ENCODE measurements at regions not wholly inside any gene's neighbourhood (a gene's known extent, or its start where the extent isn't known, plus 50 kb on each side); places are given as distances from the start of the nearest gene placed in this dataset.

- no peak for TF ChIP-seq CTCF (IDR thresholded peaks at IDR 0.05; ENCODE audit: low read length, missing control alignments)
- DNase-seq (ENCODE audit: low read depth), result no peak
These were observed 711.3 kb upstream of the LRATD1 start for GRCh38 chr2:13921245-13921644.

GRCh38 chr2:13923823-13924222, 708.7 kb upstream of the LRATD1 start:
- DNase-seq (ENCODE audit: low read depth), result no peak
- no peak overlapping the region for H3K4me3 ChIP-seq (replicated peaks; ENCODE audit: low read depth, low read length)
- TF ChIP-seq CTCF (IDR thresholded peaks at IDR 0.05; ENCODE audit: low read length, missing control alignments), result no peak

More at GRCh38 chr2:13921245-13921644, 711.3 kb upstream of the LRATD1 start:
- H3K4me3 ChIP-seq (replicated peaks; ENCODE audit: low read depth, low read length), result no peak overlapping the region

GRCh38 chr2:13942111-13942510, 690.4 kb upstream of the LRATD1 start:
- no peak for DNase-seq (ENCODE audit: low read depth)

GRCh38 chr2:13950761-13951160, 681.8 kb upstream of the LRATD1 start:
- no peak for TF ChIP-seq CTCF (IDR thresholded peaks at IDR 0.05; ENCODE audit: low read length, missing control alignments)
- H3K4me3 ChIP-seq (replicated peaks; ENCODE audit: low read depth, low read length), result no peak overlapping the region
- DNase-seq (ENCODE audit: low read depth), result no peak

More at GRCh38 chr2:13942111-13942510, 690.4 kb upstream of the LRATD1 start:
- no peak for TF ChIP-seq CTCF (IDR thresholded peaks at IDR 0.05; ENCODE audit: low read length, missing control alignments)
- no peak overlapping the region for H3K4me3 ChIP-seq (replicated peaks; ENCODE audit: low read depth, low read length)

GRCh38 chr2:13968811-13969210, 663.7 kb upstream of the LRATD1 start:
- DNase-seq (ENCODE audit: low read depth), result no peak
- no peak overlapping the region for H3K4me3 ChIP-seq (replicated peaks; ENCODE audit: low read depth, low read length)
- TF ChIP-seq CTCF (IDR thresholded peaks at IDR 0.05; ENCODE audit: low read length, missing control alignments), result no peak

- TF ChIP-seq CTCF (IDR thresholded peaks at IDR 0.05; ENCODE audit: low read length, missing control alignments), result no peak
- H3K4me3 ChIP-seq (replicated peaks; ENCODE audit: low read depth, low read length), result no peak overlapping the region
- DNase-seq (ENCODE audit: low read depth), result no peak
These were observed 646.3 kb upstream of the LRATD1 start for GRCh38 chr2:13986119-13986720.

GRCh38 chr2:13996527-13996926, 636.0 kb upstream of the LRATD1 start:
- no peak for DNase-seq (ENCODE audit: low read depth)
- H3K4me3 ChIP-seq (replicated peaks; ENCODE audit: low read depth, low read length), result no peak overlapping the region
- TF ChIP-seq CTCF (IDR thresholded peaks at IDR 0.05; ENCODE audit: low read length, missing control alignments), result no peak
